GM12878 (cell line): ENCODE measurements at regions not wholly inside any gene's neighbourhood (a gene's known extent, or its start where the extent isn't known, plus 50 kb on each side); places are given as distances from the start of the nearest gene placed in this dataset.

ENCODE experiments used
- ATAC-seq: fragments of 200-7000 bp; cut with Tn5 transposase; 3 replicates; pipeline ENCODE4 v1.9.1; 2020; ENCODE audit warnings: mild to moderate bottlenecking, moderate library complexity
- BruUV-seq: library from RNA; stranded (reverse); fragments of 400-500 nt; replicated peaks from 2 replicates; lab custom pipeline; 2021; lab: Mats Ljungman, UMichigan
- CTCF ChIA-PET: fragments of 300-600 bp; sonication (Branson Sonifier 250); formaldehyde crosslinking; extraction: SDS; loops from one replicate; lab custom pipeline; 2021; ENCODE audit warnings: inconsistent platforms; lab: Yijun Ruan, JAX
- POLR2A ChIA-PET: fragments of 350-600 bp; formaldehyde crosslinking; extraction: SDS; loops from one replicate; lab custom pipeline; 2021; ENCODE audit warnings: inconsistent platforms; lab: Charles Lee
- RAD21 ChIA-PET: fragments of 300-600 bp; sonication (Branson Sonifier 250); formaldehyde crosslinking; loops from one replicate; lab custom pipeline; 2023; ENCODE audit warnings: antibody characterized with exemption; ENCODE audit not compliant: unreplicated experiment; lab: Charles Lee
- SMC1A ChIA-PET: fragments of 300-600 bp; sonication (Branson Sonifier 250); formaldehyde crosslinking; loops from one replicate; lab custom pipeline; 2023; ENCODE audit not compliant: unreplicated experiment, uncharacterized antibody; lab: Charles Lee
- DNase-seq: peaks from one replicate; pipeline ENCODE4 v3.0.0-alpha.2; 2011; ENCODE audit warnings: low read depth, low spot score
- FAIRE-seq: peaks from 3 replicates; lab custom pipeline; 2011; peaks lifted over from hg19 to GRCh38; lab: Jason Lieb, UNC
- H2AFZ ChIP-seq: 2 replicates; pipeline ENCODE4 v1.6.0; 2011; ENCODE audit warnings: low read depth, low read length, control low read depth; ENCODE audit not compliant: control insufficient read depth
- H3K27ac ChIP-seq: 2 replicates; pipeline ENCODE4 v1.5.1; 2011; ENCODE audit warnings: control low read depth; ENCODE audit not compliant: control insufficient read depth, insufficient read depth
- H3K27me3 ChIP-seq, 2 experiments: replicated peaks in 1 of 2; 2 replicates each; pipeline versions ENCODE4 v1.6.0 to v1.6.1; 2011; ENCODE audit warnings: low read length in 1 of 2; ENCODE audit not compliant: control insufficient read depth in 2 of 2, insufficient read depth in 2 of 2
- H3K36me3 ChIP-seq, 2 experiments: 2 replicates each; pipeline ENCODE4 v1.5.1; 2011; ENCODE audit warnings: low read length in 1 of 2; ENCODE audit not compliant: control insufficient read depth in 2 of 2, insufficient read depth in 2 of 2
- H3K4me1 ChIP-seq: 2 replicates; pipeline ENCODE4 v1.6.1; 2011; ENCODE audit warnings: mild to moderate bottlenecking, low read length, moderate library complexity, mixed read lengths; ENCODE audit not compliant: control insufficient read depth, insufficient read depth
- H3K4me2 ChIP-seq: 2 replicates; pipeline ENCODE4 v1.6.0; 2011; ENCODE audit warnings: control low read depth; ENCODE audit not compliant: control insufficient read depth, insufficient read depth
- H3K4me3 ChIP-seq: fragments of 200-600 bp; sonication (generic); 2 replicates; pipeline ENCODE4 v1.5.1; 2016
- H3K79me2 ChIP-seq: 2 replicates; pipeline ENCODE4 v1.6.0; 2011; ENCODE audit warnings: low read length; ENCODE audit not compliant: control insufficient read depth, insufficient read depth
- H3K9ac ChIP-seq: 2 replicates; pipeline ENCODE4 v1.8.0; 2011; ENCODE audit warnings: low read length, control low read depth, mixed read lengths; ENCODE audit not compliant: control insufficient read depth, insufficient read depth
- H3K9me3 ChIP-seq: replicated peaks from 3 replicates; pipeline ENCODE4 v1.5.1; 2011; ENCODE audit warnings: mild to moderate bottlenecking, low read length; ENCODE audit not compliant: control insufficient read depth, insufficient read depth
- H4K20me1 ChIP-seq: 2 replicates; pipeline ENCODE4 v1.6.0; 2011; ENCODE audit not compliant: control insufficient read depth, insufficient read depth
- ASH2L ChIP-seq: fragments of 300-600, 200-600 bp; sonication (generic); IDR thresholded peaks from 2 replicates; pipeline ENCODE4 v1.6.1; 2017; ENCODE audit warnings: low read depth, mild to moderate bottlenecking, borderline replicate concordance
- BMI1 ChIP-seq: fragments of 450-650 bp; IDR thresholded peaks from 2 replicates; pipeline ENCODE4 v1.6.1; 2016; ENCODE audit warnings: mild to moderate bottlenecking, moderate library complexity, borderline replicate concordance
- CBX3 ChIP-seq: fragments of 200-600 bp; sonication (generic); IDR thresholded peaks from 2 replicates; pipeline ENCODE4 v1.6.1; 2016; ENCODE audit warnings: low read depth, borderline replicate concordance
- HDAC2 ChIP-seq: fragments of 200-600 bp; sonication (generic); IDR thresholded peaks from 2 replicates; pipeline ENCODE4 v1.6.1; 2017
- HDAC6 ChIP-seq: fragments of 200-600 bp; sonication (generic); IDR thresholded peaks from one replicate; pipeline ENCODE4 v1.8.0; 2017; ENCODE audit warnings: antibody characterized with exemption; ENCODE audit not compliant: unreplicated experiment
- NFYB ChIP-seq: IDR thresholded peaks from 2 replicates; pipeline ENCODE4 v1.6.1; 2011; ENCODE audit warnings: low read depth, mild to moderate bottlenecking, low read length, improper control_type of control experiment, moderate library complexity; ENCODE audit not compliant: insufficient read depth
- NR2F1 ChIP-seq: fragments of 450-650 bp; conservative IDR thresholded peaks from 2 replicates; pipeline ENCODE4 v1.6.1; 2017; ENCODE audit warnings: mild to moderate bottlenecking
- RAD51 ChIP-seq: fragments of 450-650 bp; IDR thresholded peaks from 2 replicates; pipeline ENCODE4 v1.6.1; 2016; ENCODE audit warnings: moderate library complexity, mild to moderate bottlenecking, inconsistent platforms
- RFX5 ChIP-seq: IDR thresholded peaks from 2 replicates; pipeline ENCODE4 v1.6.1; 2011; ENCODE audit warnings: low read depth, low read length, improper control_type of control experiment
- SMAD1 ChIP-seq: fragments of 450-650 bp; IDR thresholded peaks from 2 replicates; pipeline ENCODE4 v1.6.1; 2018; ENCODE audit warnings: mild to moderate bottlenecking, low read depth; ENCODE audit not compliant: partially characterized antibody
- ZSCAN29 ChIP-seq: fragments of 450-650 bp; IDR thresholded peaks from 2 replicates; pipeline ENCODE4 v1.6.1; 2017; ENCODE audit warnings: mild to moderate bottlenecking, moderate library complexity
- WGBS: methylation state at CpG from one replicate; pipeline ENCODE4 v1.1.6; 2016; ENCODE audit warnings: low lambda C conversion rate; ENCODE audit not compliant: insufficient replicate concordance, insufficient coverage; ENCODE audit errors: missing lambda C conversion rate; 5-methylcytosine and 5-hydroxymethylcytosine counted together
- in situ Hi-C: fragments of 300-500 bp; cut with MboI; formaldehyde crosslinking; loops from 9 replicates; pipeline ENCODE4 v1.14.3; 2018; ENCODE audit warnings: mixed read lengths
- intact Hi-C: fragments of 100-400 bp; cut with micrococcal nuclease; formaldehyde crosslinking; loops from one replicate; pipeline ENCODE4 v1.14.2; 2022; ENCODE audit not compliant: unreplicated experiment
- TF ChIP-seq, protein P1 (sequence below): fragments of 450-650 bp; IDR thresholded peaks from 2 replicates; pipeline ENCODE4 v1.6.1; 2017; ENCODE audit warnings: borderline replicate concordance
- TF ChIP-seq, protein P2 (sequence below): fragments of 150-350 bp; IDR thresholded peaks from 2 replicates; pipeline ENCODE4 v1.6.1; 2016; ENCODE audit warnings: low read depth, low read length
- TF ChIP-seq, protein P3 (sequence below): fragments of 450-650 bp; IDR thresholded peaks from 2 replicates; pipeline ENCODE4 v1.6.1; 2017; ENCODE audit warnings: mild to moderate bottlenecking
- TF ChIP-seq, protein P4 (sequence below): fragments of 450-650 bp; IDR thresholded peaks from 2 replicates; pipeline ENCODE4 v1.6.1; 2016; ENCODE audit warnings: mild to moderate bottlenecking

DNA sequence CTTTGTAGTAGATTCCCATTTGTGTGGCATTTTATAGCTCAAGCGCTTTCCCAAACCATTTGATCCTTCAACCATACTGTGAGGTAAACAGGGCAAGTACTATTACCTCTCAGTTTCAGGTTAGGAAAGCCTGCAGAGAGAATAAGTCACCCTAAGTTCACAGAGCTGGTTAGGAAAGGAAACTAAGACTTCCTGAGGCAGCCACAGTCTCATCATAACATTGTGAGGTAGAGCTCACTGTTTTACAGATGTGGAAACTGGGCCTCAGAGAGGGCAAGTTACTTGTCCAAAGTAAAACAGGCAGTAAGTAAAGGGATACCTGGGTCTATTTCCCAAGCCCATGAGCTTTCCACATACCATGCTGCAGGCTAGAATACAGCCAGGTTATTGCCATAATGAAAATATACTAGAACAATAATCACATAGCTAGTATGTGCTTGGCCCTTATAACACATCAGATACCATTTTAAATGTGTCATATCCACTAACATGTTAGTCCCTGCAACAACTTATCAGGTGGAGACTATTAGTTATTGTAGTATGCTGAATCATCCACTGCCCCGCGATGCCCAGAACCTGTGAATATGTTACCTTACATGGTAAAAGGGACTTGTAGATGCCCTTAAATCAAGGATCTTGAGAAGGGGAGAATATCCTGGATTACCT is 150.9 kb upstream of the GRIP1 start:
- ChIA-PET CTCF (interaction anchor here (0.7 to 1.1 kb wide), 2 partner anchors 26 to 1210 kb away, joined by 3 to 4 read pairs; no protein-coding TSS in a partner anchor), SMC1A (interaction anchor here (0.6 kb wide), 2 partner anchors 17 to 307 kb away, joined by 3 to 4 read pairs; no protein-coding TSS in a partner anchor), RAD21 (interaction anchor here (0.8 kb wide), 1 partner anchor 585 kb away, joined by 3 read pairs; no protein-coding TSS in a partner anchor), POLR2A (no interaction called here)
- no peak for FAIRE-seq
- no peaks in the 10 kb centered on the region for H3K27me3 ChIP-seq
- no peak overlapping the region for H2AFZ ChIP-seq
- H4K20me1 ChIP-seq = no peaks in the 10 kb centered on the region
- ATAC-seq = no peak
- H3K9ac ChIP-seq = no peak overlapping the region
- 64% methylated on average over 3 of the region's 3 CpGs for WGBS
- no TSS peak for BruUV-seq
- DNase-seq = no peak
- H3K4me2 ChIP-seq = no peak overlapping the region
- no peak overlapping the region for H3K4me3 ChIP-seq
- H3K27ac ChIP-seq = no peak overlapping the region
- in situ Hi-C loops (no loop called here), intact Hi-C loops (no loop called here)
- H3K9me3 ChIP-seq = no peaks in the 10 kb centered on the region
- H3K36me3 ChIP-seq = no peaks in the 10 kb centered on the region
- no peaks in the 10 kb centered on the region for H3K4me1 ChIP-seq
- no peaks in the 10 kb centered on the region for H3K79me2 ChIP-seq
- TF ChIP-seq, protein P1, sequence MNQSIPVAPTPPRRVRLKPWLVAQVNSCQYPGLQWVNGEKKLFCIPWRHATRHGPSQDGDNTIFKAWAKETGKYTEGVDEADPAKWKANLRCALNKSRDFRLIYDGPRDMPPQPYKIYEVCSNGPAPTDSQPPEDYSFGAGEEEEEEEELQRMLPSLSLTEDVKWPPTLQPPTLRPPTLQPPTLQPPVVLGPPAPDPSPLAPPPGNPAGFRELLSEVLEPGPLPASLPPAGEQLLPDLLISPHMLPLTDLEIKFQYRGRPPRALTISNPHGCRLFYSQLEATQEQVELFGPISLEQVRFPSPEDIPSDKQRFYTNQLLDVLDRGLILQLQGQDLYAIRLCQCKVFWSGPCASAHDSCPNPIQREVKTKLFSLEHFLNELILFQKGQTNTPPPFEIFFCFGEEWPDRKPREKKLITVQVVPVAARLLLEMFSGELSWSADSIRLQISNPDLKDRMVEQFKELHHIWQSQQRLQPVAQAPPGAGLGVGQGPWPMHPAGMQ = no peak
- TF ChIP-seq HDAC2 = no peak
- no peak for TF ChIP-seq HDAC6
- TF ChIP-seq CBX3 = no peak
- TF ChIP-seq, protein P2, sequence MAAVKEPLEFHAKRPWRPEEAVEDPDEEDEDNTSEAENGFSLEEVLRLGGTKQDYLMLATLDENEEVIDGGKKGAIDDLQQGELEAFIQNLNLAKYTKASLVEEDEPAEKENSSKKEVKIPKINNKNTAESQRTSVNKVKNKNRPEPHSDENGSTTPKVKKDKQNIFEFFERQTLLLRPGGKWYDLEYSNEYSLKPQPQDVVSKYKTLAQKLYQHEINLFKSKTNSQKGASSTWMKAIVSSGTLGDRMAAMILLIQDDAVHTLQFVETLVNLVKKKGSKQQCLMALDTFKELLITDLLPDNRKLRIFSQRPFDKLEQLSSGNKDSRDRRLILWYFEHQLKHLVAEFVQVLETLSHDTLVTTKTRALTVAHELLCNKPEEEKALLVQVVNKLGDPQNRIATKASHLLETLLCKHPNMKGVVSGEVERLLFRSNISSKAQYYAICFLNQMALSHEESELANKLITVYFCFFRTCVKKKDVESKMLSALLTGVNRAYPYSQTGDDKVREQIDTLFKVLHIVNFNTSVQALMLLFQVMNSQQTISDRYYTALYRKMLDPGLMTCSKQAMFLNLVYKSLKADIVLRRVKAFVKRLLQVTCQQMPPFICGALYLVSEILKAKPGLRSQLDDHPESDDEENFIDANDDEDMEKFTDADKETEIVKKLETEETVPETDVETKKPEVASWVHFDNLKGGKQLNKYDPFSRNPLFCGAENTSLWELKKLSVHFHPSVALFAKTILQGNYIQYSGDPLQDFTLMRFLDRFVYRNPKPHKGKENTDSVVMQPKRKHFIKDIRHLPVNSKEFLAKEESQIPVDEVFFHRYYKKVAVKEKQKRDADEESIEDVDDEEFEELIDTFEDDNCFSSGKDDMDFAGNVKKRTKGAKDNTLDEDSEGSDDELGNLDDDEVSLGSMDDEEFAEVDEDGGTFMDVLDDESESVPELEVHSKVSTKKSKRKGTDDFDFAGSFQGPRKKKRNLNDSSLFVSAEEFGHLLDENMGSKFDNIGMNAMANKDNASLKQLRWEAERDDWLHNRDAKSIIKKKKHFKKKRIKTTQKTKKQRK = no peak
- TF ChIP-seq, protein P3, sequence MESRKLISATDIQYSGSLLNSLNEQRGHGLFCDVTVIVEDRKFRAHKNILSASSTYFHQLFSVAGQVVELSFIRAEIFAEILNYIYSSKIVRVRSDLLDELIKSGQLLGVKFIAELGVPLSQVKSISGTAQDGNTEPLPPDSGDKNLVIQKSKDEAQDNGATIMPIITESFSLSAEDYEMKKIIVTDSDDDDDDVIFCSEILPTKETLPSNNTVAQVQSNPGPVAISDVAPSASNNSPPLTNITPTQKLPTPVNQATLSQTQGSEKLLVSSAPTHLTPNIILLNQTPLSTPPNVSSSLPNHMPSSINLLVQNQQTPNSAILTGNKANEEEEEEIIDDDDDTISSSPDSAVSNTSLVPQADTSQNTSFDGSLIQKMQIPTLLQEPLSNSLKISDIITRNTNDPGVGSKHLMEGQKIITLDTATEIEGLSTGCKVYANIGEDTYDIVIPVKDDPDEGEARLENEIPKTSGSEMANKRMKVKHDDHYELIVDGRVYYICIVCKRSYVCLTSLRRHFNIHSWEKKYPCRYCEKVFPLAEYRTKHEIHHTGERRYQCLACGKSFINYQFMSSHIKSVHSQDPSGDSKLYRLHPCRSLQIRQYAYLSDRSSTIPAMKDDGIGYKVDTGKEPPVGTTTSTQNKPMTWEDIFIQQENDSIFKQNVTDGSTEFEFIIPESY = no peak
- no peak for TF ChIP-seq SMAD1
- no peak for TF ChIP-seq RAD51
- TF ChIP-seq NFYB = no peak
- no peak for TF ChIP-seq BMI1
- no peak for TF ChIP-seq ZSCAN29
- no peak for TF ChIP-seq NR2F1
- TF ChIP-seq, protein P4, sequence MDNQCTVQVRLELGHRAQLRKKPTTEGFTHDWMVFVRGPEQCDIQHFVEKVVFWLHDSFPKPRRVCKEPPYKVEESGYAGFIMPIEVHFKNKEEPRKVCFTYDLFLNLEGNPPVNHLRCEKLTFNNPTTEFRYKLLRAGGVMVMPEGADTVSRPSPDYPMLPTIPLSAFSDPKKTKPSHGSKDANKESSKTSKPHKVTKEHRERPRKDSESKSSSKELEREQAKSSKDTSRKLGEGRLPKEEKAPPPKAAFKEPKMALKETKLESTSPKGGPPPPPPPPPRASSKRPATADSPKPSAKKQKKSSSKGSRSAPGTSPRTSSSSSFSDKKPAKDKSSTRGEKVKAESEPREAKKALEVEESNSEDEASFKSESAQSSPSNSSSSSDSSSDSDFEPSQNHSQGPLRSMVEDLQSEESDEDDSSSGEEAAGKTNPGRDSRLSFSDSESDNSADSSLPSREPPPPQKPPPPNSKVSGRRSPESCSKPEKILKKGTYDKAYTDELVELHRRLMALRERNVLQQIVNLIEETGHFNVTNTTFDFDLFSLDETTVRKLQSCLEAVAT = no peak
- no peak for TF ChIP-seq ASH2L
- TF ChIP-seq RFX5 = no peak
